K562 (cell line): ENCODE measurements at regions not wholly inside any gene's neighbourhood (a gene's known extent, or its start where the extent isn't known, plus 50 kb on each side); places are given as distances from the start of the nearest gene placed in this dataset.

Source experiments
- ATAC-seq: fragments of 200-7000 bp; cut with Tn5 transposase; 3 replicates; pipeline ENCODE4 v1.9.1; 2020; ENCODE audit warnings: moderate library complexity
- BruUV-seq: library from RNA; stranded (reverse); fragments of 400-500 nt; replicated peaks from 2 replicates; lab custom pipeline; 2021; lab: Mats Ljungman, UMichigan
- CTCF ChIA-PET: fragments of 300-600 bp; formaldehyde crosslinking; extraction: SDS; loops from one replicate; lab custom pipeline; 2021; ENCODE audit warnings: low intra/inter-chr PET ratio; lab: Yijun Ruan, JAX
- POLR2A ChIA-PET: fragments of 300-600, 350-650 bp; sonication (Branson Sonifier 250); formaldehyde crosslinking; extraction: SDS; loops from one replicate; lab custom pipeline; 2021; ENCODE audit warnings: antibody characterized with exemption, inconsistent platforms; lab: Yijun Ruan, JAX
- DNase-seq, 4 experiments: peaks; one replicate each; pipeline versions ENCODE4 v3.0.0 to v3.0.0-alpha.2; 2011 to 2018; ENCODE audit warnings: low spot score in 3 of 4, mixed read lengths in 3 of 4; ENCODE audit errors: extremely low read depth in 1 of 4
- FAIRE-seq: peaks from 2 replicates; lab custom pipeline; 2011; peaks lifted over from hg19 to GRCh38; lab: Jason Lieb, UNC
- H2AFZ ChIP-seq: 2 replicates; pipeline ENCODE4 v1.6.0; 2011; ENCODE audit warnings: low read depth, low read length, control low read depth, inconsistent platforms
- H3K27ac ChIP-seq: fragments of 200-600 bp; 3 replicates; pipeline ENCODE4 v1.8.0; 2011; ENCODE audit warnings: low read depth, mild to moderate bottlenecking, control low read depth, inconsistent platforms, low read length, moderate library complexity, mixed read lengths; ENCODE audit errors: extremely low read depth
- H3K27me3 ChIP-seq, 2 experiments: fragments of 300-600 bp in 1 of 2; 2 replicates in 1 of 2; 3 replicates in 1 of 2; pipeline versions ENCODE4 v1.6.0 to v1.8.0; 2011; ENCODE audit warnings: inconsistent platforms in 2 of 2, low read length in 2 of 2, mild to moderate bottlenecking in 1 of 2, mixed read lengths in 1 of 2, moderate library complexity in 1 of 2; ENCODE audit not compliant: control insufficient read depth in 2 of 2, insufficient read depth in 2 of 2
- H3K36me3 ChIP-seq: fragments of 300-600 bp; 3 replicates; pipeline ENCODE4 v1.8.0; 2011; ENCODE audit warnings: mild to moderate bottlenecking, low read length, inconsistent platforms; ENCODE audit not compliant: control insufficient read depth, insufficient read depth
- H3K4me1 ChIP-seq, 2 experiments: fragments of 200-600 bp in 1 of 2; replicated peaks in 1 of 2; 2 replicates in 1 of 2; 3 replicates in 1 of 2; pipeline versions ENCODE4 v1.5.1 to v1.8.0; 2011; ENCODE audit warnings: inconsistent platforms in 2 of 2, low read length in 2 of 2, mild to moderate bottlenecking in 1 of 2, mixed read lengths in 1 of 2, moderate library complexity in 1 of 2; ENCODE audit not compliant: control insufficient read depth in 2 of 2, insufficient read depth in 2 of 2
- H3K4me2 ChIP-seq: 2 replicates; pipeline ENCODE4 v1.6.1; 2011; ENCODE audit warnings: low read length, control low read depth, inconsistent platforms, mixed read lengths; ENCODE audit not compliant: insufficient read depth
- H3K4me3 ChIP-seq: fragments of 200-600 bp; sonication (generic), shearing (Covaris generic); 2 replicates; pipeline ENCODE4 v1.5.1; 2016; ENCODE audit warnings: control low read depth, inconsistent platforms
- H3K79me2 ChIP-seq: fragments of 200-600 bp; 3 replicates; pipeline ENCODE4 v1.8.0; 2011; ENCODE audit warnings: low read length, inconsistent platforms; ENCODE audit not compliant: control insufficient read depth, insufficient read depth
- H3K9ac ChIP-seq, 2 experiments: 2 replicates each; pipeline versions ENCODE4 v1.6.0 to v1.6.1; 2011; ENCODE audit warnings: low read depth in 2 of 2, low read length in 2 of 2, control low read depth in 1 of 2, inconsistent platforms in 1 of 2, mild to moderate bottlenecking in 1 of 2, mixed read lengths in 1 of 2; ENCODE audit not compliant: insufficient read depth in 1 of 2
- H3K9me1 ChIP-seq: one replicate; pipeline ENCODE4 v1.6.0; 2011; ENCODE audit warnings: inconsistent platforms, mild to moderate bottlenecking, low read length, moderate library complexity; ENCODE audit not compliant: control insufficient read depth, insufficient read depth
- H3K9me3 ChIP-seq: replicated peaks from 2 replicates; pipeline ENCODE4 v1.5.1; 2011; ENCODE audit warnings: low read depth, low read length, inconsistent platforms; ENCODE audit not compliant: control insufficient read depth, insufficient read depth
- H4K20me1 ChIP-seq: replicated peaks from 2 replicates; pipeline ENCODE4 v1.6.1; 2011; ENCODE audit warnings: low read length, inconsistent platforms, mixed read lengths; ENCODE audit not compliant: control insufficient read depth, insufficient read depth
- CAMTA2 ChIP-seq: fragments of 250-450 bp; sonication (Bioruptor Pico); conservative IDR thresholded peaks from 2 replicates; pipeline ENCODE4 v1.5.1; 2022
- CBFB ChIP-seq: sonication (generic); formaldehyde crosslinking; IDR thresholded peaks from 2 replicates; pipeline ENCODE4 v1.4.0; 2020; ENCODE audit warnings: mild to moderate bottlenecking, missing genetic modification reagents
- ELK3 ChIP-seq: fragments of 450-650 bp; formaldehyde crosslinking; IDR thresholded peaks from 2 replicates; pipeline ENCODE4 v1.4.0; 2020; ENCODE audit warnings: mild to moderate bottlenecking
- HMGN3 ChIP-seq: IDR thresholded peaks from 2 replicates; pipeline ENCODE4 v1.6.1; 2011; ENCODE audit warnings: borderline replicate concordance, low read depth, mild to moderate bottlenecking, mixed read lengths, low read length; ENCODE audit not compliant: insufficient read length; ENCODE audit errors: extremely low read depth
- TCF7L2 ChIP-seq: fragments of 150-350 bp; IDR thresholded peaks from 2 replicates; pipeline ENCODE4 v1.6.1; 2016; ENCODE audit warnings: low read depth, mild to moderate bottlenecking, low read length, moderate library complexity
- U2AF2 ChIP-seq: fragments of 200-400 bp; formaldehyde crosslinking; optimal IDR thresholded peaks from 2 replicates; pipeline ENCODE3; 2017; ENCODE audit warnings: low read depth, mild to moderate bottlenecking, low read length
- ZBTB2 ChIP-seq: fragments of 450-650 bp; IDR thresholded peaks from 2 replicates; pipeline ENCODE4 v1.6.1; 2016; ENCODE audit warnings: antibody characterized with exemption
- ZC3H4 ChIP-seq: sonication (generic); formaldehyde crosslinking; IDR thresholded peaks from 2 replicates; pipeline ENCODE4 v1.9.0; 2021; ENCODE audit warnings: missing genetic modification reagents, borderline replicate concordance
- ZKSCAN1 ChIP-seq: fragments of 150-350 bp; IDR thresholded peaks from 2 replicates; pipeline ENCODE4 v1.6.1; 2016; ENCODE audit warnings: low read depth, low read length
- ZNF584 ChIP-seq: fragments of 200-800 bp; sonication (Bioruptor generic); IDR thresholded peaks from 2 replicates; pipeline ENCODE4 v1.6.1; 2016; ENCODE audit warnings: low read depth, mild to moderate bottlenecking, missing genetic modification characterization, missing compliant biosample characterization
- WGBS: fragments of 100-300 bp; shearing (Covaris generic); methylation state at CpG from one replicate; pipeline ENCODE4 v1.1.6; 2016; ENCODE audit warnings: low coverage, mixed read lengths; ENCODE audit not compliant: insufficient coverage; ENCODE audit errors: missing lambda C conversion rate; 5-methylcytosine and 5-hydroxymethylcytosine counted together
- in situ Hi-C: fragments of 300-500 bp; cut with MboI; formaldehyde crosslinking; loops from 4 replicates; pipeline ENCODE4 v1.15.0; 2018; ENCODE audit warnings: inconsistent platforms, mixed read lengths
- intact Hi-C: fragments of 100-400 bp; cut with micrococcal nuclease; formaldehyde crosslinking; loops from 2 replicates; pipeline ENCODE4 v1.14.2; 2022
- TF ChIP-seq, protein P1 (sequence below): fragments of 250-450 bp; sonication (Bioruptor Pico); IDR thresholded peaks from 2 replicates; pipeline ENCODE4 v1.4.0; 2020

GRCh38 chr1:87592156-87592555, 263.5 kb downstream of the LMO4 start (continued):
- TF ChIP-seq TCF7L2 = no peak
- TF ChIP-seq CBFB (CRISPR knock-in tag) = no peak
- no peak for TF ChIP-seq CAMTA2
- no peak for TF ChIP-seq ZKSCAN1
- TF ChIP-seq, all 486 proteins: peak for 0

GRCh38 chr1:87594736-87595383, 266.2 kb downstream of the LMO4 start:
- CTCF ChIA-PET = no interaction called here
- Histone ChIP-seq H3K9me3 (no peaks in the 10 kb centered on the region), H3K27me3 (no peaks in the 10 kb centered on the region; a peak in 1 of 5 replicates), H3K36me3 (no peaks in the 10 kb centered on the region), H3K9ac (no peak overlapping the region), H3K4me3 (no peak overlapping the region), H2AFZ (no peak overlapping the region), H3K4me1 (no peaks in the 10 kb centered on the region), H4K20me1 (no peaks in the 10 kb centered on the region; the same call in 1 of the 2 replicates), H3K9me1 (no peaks in the 10 kb centered on the region), H3K27ac (no peak overlapping the region), H3K79me2 (no peaks in the 10 kb centered on the region), H3K4me2 (no peak overlapping the region)
- TF ChIP-seq HMGN3 (no peak), ELK3 (CRISPR knock-in tag) (no peak), ZNF584 (CRISPR knock-in tag) (no peak), ZC3H4 (CRISPR knock-in tag) (no peak), U2AF2 (no peak), ZBTB2 (no peak)
- TF ChIP-seq, protein P1, sequence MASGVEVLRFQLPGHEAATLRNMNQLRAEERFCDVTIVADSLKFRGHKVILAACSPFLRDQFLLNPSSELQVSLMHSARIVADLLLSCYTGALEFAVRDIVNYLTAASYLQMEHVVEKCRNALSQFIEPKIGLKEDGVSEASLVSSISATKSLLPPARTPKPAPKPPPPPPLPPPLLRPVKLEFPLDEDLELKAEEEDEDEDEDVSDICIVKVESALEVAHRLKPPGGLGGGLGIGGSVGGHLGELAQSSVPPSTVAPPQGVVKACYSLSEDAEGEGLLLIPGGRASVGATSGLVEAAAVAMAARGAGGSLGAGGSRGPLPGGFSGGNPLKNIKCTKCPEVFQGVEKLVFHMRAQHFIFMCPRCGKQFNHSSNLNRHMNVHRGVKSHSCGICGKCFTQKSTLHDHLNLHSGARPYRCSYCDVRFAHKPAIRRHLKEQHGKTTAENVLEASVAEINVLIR (CRISPR knock-in tag) = no peak
- in situ Hi-C loops = no loop called here
- POLR2A ChIA-PET = no interaction called here
- no TSS peak for BruUV-seq
- WGBS = 7% methylated on average over 8 of the region's 8 CpGs
- ATAC-seq (no peak), FAIRE-seq (no peak), DNase-seq (no peak)
- intact Hi-C loops = no loop called here
